ENCODE measurements at regions not wholly inside any gene's neighbourhood (a gene's known extent, or its start where the extent isn't known, plus 50 kb on each side); places are given as distances from the start of the nearest gene placed in this dataset.

GRCh38 chr6:78623554-78623953 is 243.8 kb upstream of the IRAK1BP1 start:
- H3F3A ChIP-seq (ENCODE audit: insufficient read depth, low read length), result no peaks in the 10 kb centered on the region
- no peaks in the 10 kb centered on the region for H3K4me1 ChIP-seq (ENCODE audit: insufficient read depth, low read length, severe bottlenecking)
- no peak overlapping the region for H3K9ac ChIP-seq (ENCODE audit: low read length)
- no peak overlapping the region for H3K27ac ChIP-seq (ENCODE audit: low read depth, low read length, poor library complexity, severe bottlenecking)
- H3K4me3 ChIP-seq (ENCODE audit: low read depth, low read length, poor library complexity, severe bottlenecking), result no peak overlapping the region
- no peaks in the 10 kb centered on the region; the same call in 1 of the 2 replicates for H3K9me2 ChIP-seq (ENCODE audit: low read depth, low read length)
- no peaks in the 10 kb centered on the region for H3K79me2 ChIP-seq (ENCODE audit: insufficient read depth, low read length)
- TF ChIP-seq, protein P1, sequence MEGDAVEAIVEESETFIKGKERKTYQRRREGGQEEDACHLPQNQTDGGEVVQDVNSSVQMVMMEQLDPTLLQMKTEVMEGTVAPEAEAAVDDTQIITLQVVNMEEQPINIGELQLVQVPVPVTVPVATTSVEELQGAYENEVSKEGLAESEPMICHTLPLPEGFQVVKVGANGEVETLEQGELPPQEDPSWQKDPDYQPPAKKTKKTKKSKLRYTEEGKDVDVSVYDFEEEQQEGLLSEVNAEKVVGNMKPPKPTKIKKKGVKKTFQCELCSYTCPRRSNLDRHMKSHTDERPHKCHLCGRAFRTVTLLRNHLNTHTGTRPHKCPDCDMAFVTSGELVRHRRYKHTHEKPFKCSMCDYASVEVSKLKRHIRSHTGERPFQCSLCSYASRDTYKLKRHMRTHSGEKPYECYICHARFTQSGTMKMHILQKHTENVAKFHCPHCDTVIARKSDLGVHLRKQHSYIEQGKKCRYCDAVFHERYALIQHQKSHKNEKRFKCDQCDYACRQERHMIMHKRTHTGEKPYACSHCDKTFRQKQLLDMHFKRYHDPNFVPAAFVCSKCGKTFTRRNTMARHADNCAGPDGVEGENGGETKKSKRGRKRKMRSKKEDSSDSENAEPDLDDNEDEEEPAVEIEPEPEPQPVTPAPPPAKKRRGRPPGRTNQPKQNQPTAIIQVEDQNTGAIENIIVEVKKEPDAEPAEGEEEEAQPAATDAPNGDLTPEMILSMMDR (IDR thresholded peaks at IDR 0.05; ENCODE audit: low read length), result no peak
- no peak for TF ChIP-seq EZH2 (IDR thresholded peaks at IDR 0.05; ENCODE audit: borderline replicate concordance, low read length)
- no peak overlapping the region for H3K4me2 ChIP-seq (ENCODE audit: low read length)
- no peaks in the 10 kb centered on the region for H3K36me3 ChIP-seq (ENCODE audit: insufficient read depth, low read length)
- H2AFZ ChIP-seq (ENCODE audit: low read length), result no peak overlapping the region
- no peaks in the 10 kb centered on the region for H3K9me3 ChIP-seq (ENCODE audit: low read length)
- H4K20me1 ChIP-seq (ENCODE audit: insufficient read depth, low read length), result no peaks in the 10 kb centered on the region
- H3K27me3 ChIP-seq (ENCODE audit: insufficient read depth, low read length), result no peaks in the 10 kb centered on the region

DNA sequence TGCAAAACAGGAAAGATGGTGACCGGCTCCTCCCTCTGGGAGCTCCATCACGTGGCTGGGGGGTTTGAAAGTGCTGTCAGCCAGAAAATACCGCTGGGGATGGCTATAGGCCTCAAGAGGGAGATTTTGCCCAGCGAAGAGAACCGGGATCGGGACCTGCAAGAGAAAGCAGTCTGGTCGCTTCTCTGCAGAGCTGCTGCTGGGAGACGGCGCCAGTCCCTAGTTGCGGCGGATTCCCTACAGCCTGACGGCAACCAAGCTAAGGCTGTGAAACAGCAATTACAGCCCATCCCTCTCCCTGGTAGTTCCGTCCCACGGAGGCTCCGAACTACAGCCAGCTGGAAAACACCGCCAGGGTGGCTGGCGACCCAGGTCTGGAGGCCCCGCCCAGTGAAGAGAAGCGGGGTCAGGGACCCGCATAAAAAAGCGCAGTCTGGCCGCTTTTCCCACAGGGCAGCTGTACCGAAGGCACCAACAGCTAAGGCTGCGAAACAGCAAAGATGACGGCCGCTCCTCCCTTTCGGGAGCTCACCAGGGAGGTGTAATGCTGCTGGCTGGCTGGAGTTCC is 238.1 kb upstream of the IRAK1BP1 start:
- H3F3A ChIP-seq (ENCODE audit: insufficient read depth, low read length), result no peaks in the 10 kb centered on the region
- no peaks in the 10 kb centered on the region for H3K4me1 ChIP-seq (ENCODE audit: insufficient read depth, low read length, severe bottlenecking)
- H3K36me3 ChIP-seq (ENCODE audit: insufficient read depth, low read length), result no peaks in the 10 kb centered on the region
- no peak overlapping the region for H2AFZ ChIP-seq (ENCODE audit: low read length)
- no peak overlapping the region for H3K9ac ChIP-seq (ENCODE audit: low read length)
- no peaks in the 10 kb centered on the region; the same call in 1 of the 2 replicates for H3K9me2 ChIP-seq (ENCODE audit: low read depth, low read length)
- no peaks in the 10 kb centered on the region for H3K27me3 ChIP-seq (ENCODE audit: insufficient read depth, low read length)
- no peaks in the 10 kb centered on the region for H3K9me3 ChIP-seq (ENCODE audit: low read length)
- TF ChIP-seq, protein P1 (IDR thresholded peaks at IDR 0.05; ENCODE audit: low read length), result no peak
- TF ChIP-seq EZH2 (IDR thresholded peaks at IDR 0.05; ENCODE audit: borderline replicate concordance, low read length), result no peak
- H3K27ac ChIP-seq (ENCODE audit: low read depth, low read length, poor library complexity, severe bottlenecking), result no peak overlapping the region
- H3K4me2 ChIP-seq (ENCODE audit: low read length), result no peak overlapping the region
- H3K4me3 ChIP-seq (ENCODE audit: low read depth, low read length, poor library complexity, severe bottlenecking), result no peak overlapping the region
- no peaks in the 10 kb centered on the region for H4K20me1 ChIP-seq (ENCODE audit: insufficient read depth, low read length)
- H3K79me2 ChIP-seq (ENCODE audit: insufficient read depth, low read length), result no peaks in the 10 kb centered on the region

GRCh38 chr6:78629836-78630235 is 237.5 kb upstream of the IRAK1BP1 start:
- H3K36me3 ChIP-seq (ENCODE audit: insufficient read depth, low read length), result no peaks in the 10 kb centered on the region
- no peak for TF ChIP-seq EZH2 (IDR thresholded peaks at IDR 0.05; ENCODE audit: borderline replicate concordance, low read length)
- TF ChIP-seq, protein P1 (IDR thresholded peaks at IDR 0.05; ENCODE audit: low read length), result no peak
- no peak overlapping the region for H2AFZ ChIP-seq (ENCODE audit: low read length)
- no peak overlapping the region for H3K27ac ChIP-seq (ENCODE audit: low read depth, low read length, poor library complexity, severe bottlenecking)
- no peaks in the 10 kb centered on the region; the same call in 1 of the 2 replicates for H3K9me2 ChIP-seq (ENCODE audit: low read depth, low read length)
- no peak overlapping the region for H3K4me2 ChIP-seq (ENCODE audit: low read length)
- H3F3A ChIP-seq (ENCODE audit: insufficient read depth, low read length), result no peaks in the 10 kb centered on the region
- no peaks in the 10 kb centered on the region for H3K4me1 ChIP-seq (ENCODE audit: insufficient read depth, low read length, severe bottlenecking)
- no peak overlapping the region for H3K9ac ChIP-seq (ENCODE audit: low read length)
- no peaks in the 10 kb centered on the region for H3K9me3 ChIP-seq (ENCODE audit: low read length)
- H3K27me3 ChIP-seq (ENCODE audit: insufficient read depth, low read length), result no peaks in the 10 kb centered on the region
- H4K20me1 ChIP-seq (ENCODE audit: insufficient read depth, low read length), result no peaks in the 10 kb centered on the region
- no peaks in the 10 kb centered on the region for H3K79me2 ChIP-seq (ENCODE audit: insufficient read depth, low read length)
- no peak overlapping the region for H3K4me3 ChIP-seq (ENCODE audit: low read depth, low read length, poor library complexity, severe bottlenecking)

All from OCI-LY1 (cell line).